Suprapubic skin (tissue), 4 donors: ENCODE measurements at regions not wholly inside any gene's neighbourhood (a gene's known extent, or its start where the extent isn't known, plus 50 kb on each side); places are given as distances from the start of the nearest gene placed in this dataset.
A peak's percentile ranks its signal among the peaks of the same experiment; 100 is the strongest.
"Not testable (repeated sequence)": the region's sequence is repeated elsewhere in the genome, so short reads cannot be mapped to it uniquely, and the experiment has no call there.

ENCODE experiments used
- DNase-seq, 2 donors: peaks; one replicate each; pipeline ENCODE4 v3.0.0-alpha.2; 2019; ENCODE audit warnings: low spot score in 2 of 2
- H3K27ac ChIP-seq: fragments of 200-600 bp; sonication (generic); one replicate; pipeline ENCODE4 v1.5.1; 2019
- H3K27me3 ChIP-seq: fragments of 200-600 bp; sonication (generic); one replicate; pipeline ENCODE4 v1.5.1; 2019
- H3K36me3 ChIP-seq: fragments of 200-600 bp; sonication (generic); one replicate; pipeline ENCODE4 v1.5.1; 2019
- H3K4me1 ChIP-seq: fragments of 200-600 bp; sonication (generic); one replicate; pipeline ENCODE4 v1.5.1; 2019
- H3K4me3 ChIP-seq: fragments of 200-600 bp; sonication (generic); one replicate; pipeline ENCODE4 v1.5.1; 2019; ENCODE audit warnings: mild to moderate bottlenecking
- H3K9me3 ChIP-seq: fragments of 200-600 bp; sonication (generic); one replicate; pipeline ENCODE4 v1.5.1; 2019
- EP300 ChIP-seq: sonication (generic); formaldehyde crosslinking; IDR thresholded peaks from one replicate; pipeline ENCODE4 v1.6.1; 2017; ENCODE audit warnings: antibody characterized with exemption
- POLR2A ChIP-seq, 2 donors: fragments of 450-650 bp; IDR thresholded peaks; one replicate each; pipeline ENCODE4 v1.6.1; 2017; ENCODE audit warnings: antibody characterized with exemption in 2 of 2, mild to moderate bottlenecking in 2 of 2, moderate library complexity in 2 of 2
- POLR2AphosphoS5 ChIP-seq, 3 donors: sonication (generic); formaldehyde crosslinking; IDR thresholded peaks; one replicate each; pipeline ENCODE4 v1.6.1; 2017; ENCODE audit warnings: antibody characterized with exemption in 3 of 3
- WGBS: methylation state at CpG from one replicate; pipeline ENCODE4 v1.1.5; 2018; 5-methylcytosine and 5-hydroxymethylcytosine counted together
- TF ChIP-seq, protein P1 (sequence below), 2 donors: fragments of 200-600 bp in 1 of 2; fragments of 450-650 bp in 1 of 2; sonication (generic) in 1 of 2; IDR thresholded peaks; one replicate each; pipeline ENCODE4 v1.5.1; 2016 to 2019; ENCODE audit warnings: antibody characterized with exemption in 2 of 2, mild to moderate bottlenecking in 1 of 2, moderate library complexity in 1 of 2

- H3K36me3 ChIP-seq: no peaks in the 10 kb centered on the region
- H3K4me1 ChIP-seq: peaks cover 62% of the 10 kb centered on the region
- H3K9me3 ChIP-seq: no peaks in the 10 kb centered on the region
- H3K4me3 ChIP-seq: peak overlapping the region; percentile 35
- TF ChIP-seq POLR2A (IDR thresholded peaks at IDR 0.05): no peak
- TF ChIP-seq, protein P1, sequence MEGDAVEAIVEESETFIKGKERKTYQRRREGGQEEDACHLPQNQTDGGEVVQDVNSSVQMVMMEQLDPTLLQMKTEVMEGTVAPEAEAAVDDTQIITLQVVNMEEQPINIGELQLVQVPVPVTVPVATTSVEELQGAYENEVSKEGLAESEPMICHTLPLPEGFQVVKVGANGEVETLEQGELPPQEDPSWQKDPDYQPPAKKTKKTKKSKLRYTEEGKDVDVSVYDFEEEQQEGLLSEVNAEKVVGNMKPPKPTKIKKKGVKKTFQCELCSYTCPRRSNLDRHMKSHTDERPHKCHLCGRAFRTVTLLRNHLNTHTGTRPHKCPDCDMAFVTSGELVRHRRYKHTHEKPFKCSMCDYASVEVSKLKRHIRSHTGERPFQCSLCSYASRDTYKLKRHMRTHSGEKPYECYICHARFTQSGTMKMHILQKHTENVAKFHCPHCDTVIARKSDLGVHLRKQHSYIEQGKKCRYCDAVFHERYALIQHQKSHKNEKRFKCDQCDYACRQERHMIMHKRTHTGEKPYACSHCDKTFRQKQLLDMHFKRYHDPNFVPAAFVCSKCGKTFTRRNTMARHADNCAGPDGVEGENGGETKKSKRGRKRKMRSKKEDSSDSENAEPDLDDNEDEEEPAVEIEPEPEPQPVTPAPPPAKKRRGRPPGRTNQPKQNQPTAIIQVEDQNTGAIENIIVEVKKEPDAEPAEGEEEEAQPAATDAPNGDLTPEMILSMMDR (IDR thresholded peaks at IDR 0.05): no peak
- no peak for TF ChIP-seq EP300
- no peak for TF ChIP-seq POLR2AphosphoS5 (IDR thresholded peaks at IDR 0.05)
- DNase-seq: no peak
- WGBS: 42% methylated on average over 7 of the region's 7 CpGs
- peak overlapping the region; percentile 88 for H3K27ac ChIP-seq
- no peaks in the 10 kb centered on the region for H3K27me3 ChIP-seq
These were observed 142.6 kb upstream of the ZNF217 start for GRCh38 chr20:53736122-53736756.

- peak overlapping the region; percentile 88 for H3K27ac ChIP-seq
These were observed 142.0 kb upstream of the ZNF217 start for GRCh38 chr20:53735536-53736050.

DNA sequence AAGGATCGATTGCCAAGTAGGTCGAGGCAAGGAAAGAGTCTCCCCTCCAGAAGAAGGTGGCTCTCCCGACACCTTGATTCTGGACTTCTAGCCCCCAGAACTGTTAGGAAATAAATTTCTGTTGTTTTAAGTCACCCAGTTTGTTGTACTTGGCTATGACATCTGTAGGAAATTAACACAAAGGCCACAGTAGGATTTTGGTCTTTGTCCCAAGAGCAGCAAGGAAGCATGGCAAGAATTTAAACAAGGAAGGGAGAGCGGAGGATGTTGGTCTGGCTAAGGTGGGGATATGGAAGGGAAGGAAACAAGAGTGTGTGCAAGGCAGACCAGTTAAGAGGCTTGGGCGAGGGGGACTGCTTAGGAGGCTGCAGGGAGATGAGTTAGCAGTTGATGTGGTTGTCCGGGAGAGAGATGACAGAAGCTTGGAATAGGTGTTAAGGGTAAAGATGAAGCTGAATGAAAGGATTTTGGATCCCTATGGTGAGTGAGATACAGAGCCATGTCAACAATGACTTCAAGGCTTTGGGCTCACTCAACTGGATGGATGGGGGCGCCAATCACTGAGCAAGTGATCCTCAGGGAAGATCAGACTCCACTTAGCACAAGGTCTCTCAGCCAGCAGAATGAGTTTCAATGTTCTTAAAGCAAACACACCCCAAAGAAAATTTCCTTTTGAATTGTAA is 140.5 kb upstream of the ZNF217 start:
- no peak overlapping the region for H3K4me3 ChIP-seq
- H3K36me3 ChIP-seq: no peaks in the 10 kb centered on the region
- H3K9me3 ChIP-seq: no peaks in the 10 kb centered on the region
- H3K27me3 ChIP-seq: no peaks in the 10 kb centered on the region
- H3K27ac ChIP-seq: no peak overlapping the region
- no peak for DNase-seq
- WGBS: 72% methylated on average over 7 of the region's 7 CpGs
- peaks cover 42% of the 10 kb centered on the region for H3K4me1 ChIP-seq
- TF ChIP-seq POLR2A (IDR thresholded peaks at IDR 0.05) (no peak), EP300 (no peak), POLR2AphosphoS5 (IDR thresholded peaks at IDR 0.05) (no peak)
- TF ChIP-seq, protein P1 (IDR thresholded peaks at IDR 0.05): no peak

More at GRCh38 chr20:53735536-53736050, 142.0 kb upstream of the ZNF217 start:
- Histone ChIP-seq H3K4me3 (no peak overlapping the region), H3K4me1 (peaks cover 57% of the 10 kb centered on the region), H3K27me3 (no peaks in the 10 kb centered on the region), H3K9me3 (no peaks in the 10 kb centered on the region), H3K36me3 (no peaks in the 10 kb centered on the region)
- DNase-seq: no peak
- TF ChIP-seq POLR2A (IDR thresholded peaks at IDR 0.05): no peak
- no peak for TF ChIP-seq EP300
- no peak for TF ChIP-seq POLR2AphosphoS5 (IDR thresholded peaks at IDR 0.05)
- TF ChIP-seq, protein P1 (IDR thresholded peaks at IDR 0.05): no peak
- WGBS: 43% methylated on average over 5 of the region's 5 CpGs

DNA sequence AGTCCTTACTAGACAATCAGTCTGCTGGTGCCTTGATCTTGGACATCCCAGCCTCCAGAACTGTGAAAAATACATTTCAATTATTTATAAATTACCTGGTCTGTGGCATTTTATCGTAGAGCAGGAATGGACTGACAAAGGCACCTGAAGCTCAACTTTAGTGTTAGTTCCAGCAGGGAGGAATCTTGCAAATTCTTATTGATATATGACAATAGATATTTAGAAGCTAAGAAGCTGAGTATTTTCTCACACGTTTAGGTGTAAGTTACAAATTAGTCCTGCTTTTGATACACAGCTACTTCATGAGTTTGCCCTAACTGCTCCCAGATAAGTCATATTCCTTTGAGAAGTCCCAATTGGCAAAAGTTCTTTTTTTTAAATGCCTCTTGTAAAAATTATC is 138.0 kb upstream of the ZNF217 start:
- H3K27me3 ChIP-seq: no peaks in the 10 kb centered on the region
- no peak overlapping the region for H3K27ac ChIP-seq
- H3K4me1 ChIP-seq: peaks cover 17% of the 10 kb centered on the region
- H3K36me3 ChIP-seq: no peaks in the 10 kb centered on the region
- TF ChIP-seq EP300 (no peak), POLR2A (IDR thresholded peaks at IDR 0.05) (no peak), POLR2AphosphoS5 (IDR thresholded peaks at IDR 0.05) (no peak)
- TF ChIP-seq, protein P1 (IDR thresholded peaks at IDR 0.05): no peak
- no peaks in the 10 kb centered on the region for H3K9me3 ChIP-seq
- no peak overlapping the region for H3K4me3 ChIP-seq
- WGBS: 86% methylated on average over 2 of the region's 2 CpGs
- DNase-seq: no peak

- TF ChIP-seq POLR2A (IDR thresholded peaks at IDR 0.05) (no peak), POLR2AphosphoS5 (IDR thresholded peaks at IDR 0.05) (no peak), EP300 (no peak)
- TF ChIP-seq, protein P1 (IDR thresholded peaks at IDR 0.05): no peak
- WGBS: 92% methylated on average over 1 of the region's 1 CpG
- no peak overlapping the region for H3K27ac ChIP-seq
These were observed 134.7 kb upstream of the ZNF217 start for GRCh38 chr20:53728359-53728758.

GRCh38 chr20:53727239-53727638 is 133.6 kb upstream of the ZNF217 start:
- not testable (repeated sequence) for H3K4me1 ChIP-seq
- WGBS: 90% methylated on average over 4 of the region's 4 CpGs

More at GRCh38 chr20:53728359-53728758, 134.7 kb upstream of the ZNF217 start:
- Histone ChIP-seq H3K4me1 (no peaks in the 10 kb centered on the region), H3K4me3 (no peak overlapping the region), H3K27me3 (no peaks in the 10 kb centered on the region), H3K9me3 (no peaks in the 10 kb centered on the region), H3K36me3 (no peaks in the 10 kb centered on the region)
- DNase-seq: no peak

More at GRCh38 chr20:53727239-53727638, 133.6 kb upstream of the ZNF217 start:
- not testable (repeated sequence) for H3K36me3 ChIP-seq, H3K4me3 ChIP-seq, DNase-seq, H3K9me3 ChIP-seq, H3K27me3 ChIP-seq, H3K27ac ChIP-seq
